K562 (cell line): ENCODE measurements at regions not wholly inside any gene's neighbourhood (a gene's known extent, or its start where the extent isn't known, plus 50 kb on each side); places are given as distances from the start of the nearest gene placed in this dataset.

Experiments
- ATF6 ChIP-seq: sonication (generic); formaldehyde crosslinking; IDR thresholded peaks from 2 replicates; pipeline ENCODE4 v1.4.0; 2020; ENCODE audit warnings: mild to moderate bottlenecking, missing genetic modification reagents
- CBX2 ChIP-seq: fragments of 200-600 bp; sonication (generic); IDR thresholded peaks from one replicate; pipeline ENCODE4 v1.6.1; 2012; ENCODE audit warnings: mild to moderate bottlenecking, low read length, inconsistent platforms; ENCODE audit not compliant: insufficient read depth, poor library complexity, severe bottlenecking
- CTCF ChIP-seq, 3 experiments: IDR thresholded peaks in 2 of 3; conservative IDR thresholded peaks in 1 of 3; 2 replicates each; pipeline ENCODE4 v1.5.1; 2011 to 2012; ENCODE audit warnings: low read length in 3 of 3, mild to moderate bottlenecking in 3 of 3, control low read depth in 2 of 3, improper control_type of control experiment in 1 of 3, inconsistent platforms in 1 of 3, low read depth in 1 of 3, mixed read lengths in 1 of 3, moderate library complexity in 1 of 3; ENCODE audit not compliant: insufficient read depth in 2 of 3
- HDGF ChIP-seq: fragments of 450-650 bp; IDR thresholded peaks from 2 replicates; pipeline ENCODE4 v1.6.1; 2016
- MEF2A ChIP-seq: IDR thresholded peaks from 2 replicates; pipeline ENCODE4 v1.6.1; 2011; ENCODE audit warnings: low read depth, mild to moderate bottlenecking, low read length, moderate library complexity; ENCODE audit not compliant: control insufficient read depth
- PATZ1 ChIP-seq: fragments of 250-450 bp; sonication (Bioruptor Pico); IDR thresholded peaks from 2 replicates; pipeline ENCODE4 v1.5.0; 2020; ENCODE audit warnings: mild to moderate bottlenecking, borderline replicate concordance
- TAF1 ChIP-seq: IDR thresholded peaks from 2 replicates; pipeline ENCODE4 v1.6.1; 2011; ENCODE audit warnings: mild to moderate bottlenecking, low read length, moderate library complexity; ENCODE audit not compliant: insufficient read depth, control insufficient read depth, severe bottlenecking; ENCODE audit errors: extremely low read depth
- TF ChIP-seq, protein P1 (sequence below): fragments of 250-450 bp; sonication (Bioruptor Pico); IDR thresholded peaks from 2 replicates; pipeline ENCODE4 v1.4.0; 2020; ENCODE audit warnings: mild to moderate bottlenecking, moderate library complexity

- no peak for TF ChIP-seq HDGF
- TF ChIP-seq, protein P1, sequence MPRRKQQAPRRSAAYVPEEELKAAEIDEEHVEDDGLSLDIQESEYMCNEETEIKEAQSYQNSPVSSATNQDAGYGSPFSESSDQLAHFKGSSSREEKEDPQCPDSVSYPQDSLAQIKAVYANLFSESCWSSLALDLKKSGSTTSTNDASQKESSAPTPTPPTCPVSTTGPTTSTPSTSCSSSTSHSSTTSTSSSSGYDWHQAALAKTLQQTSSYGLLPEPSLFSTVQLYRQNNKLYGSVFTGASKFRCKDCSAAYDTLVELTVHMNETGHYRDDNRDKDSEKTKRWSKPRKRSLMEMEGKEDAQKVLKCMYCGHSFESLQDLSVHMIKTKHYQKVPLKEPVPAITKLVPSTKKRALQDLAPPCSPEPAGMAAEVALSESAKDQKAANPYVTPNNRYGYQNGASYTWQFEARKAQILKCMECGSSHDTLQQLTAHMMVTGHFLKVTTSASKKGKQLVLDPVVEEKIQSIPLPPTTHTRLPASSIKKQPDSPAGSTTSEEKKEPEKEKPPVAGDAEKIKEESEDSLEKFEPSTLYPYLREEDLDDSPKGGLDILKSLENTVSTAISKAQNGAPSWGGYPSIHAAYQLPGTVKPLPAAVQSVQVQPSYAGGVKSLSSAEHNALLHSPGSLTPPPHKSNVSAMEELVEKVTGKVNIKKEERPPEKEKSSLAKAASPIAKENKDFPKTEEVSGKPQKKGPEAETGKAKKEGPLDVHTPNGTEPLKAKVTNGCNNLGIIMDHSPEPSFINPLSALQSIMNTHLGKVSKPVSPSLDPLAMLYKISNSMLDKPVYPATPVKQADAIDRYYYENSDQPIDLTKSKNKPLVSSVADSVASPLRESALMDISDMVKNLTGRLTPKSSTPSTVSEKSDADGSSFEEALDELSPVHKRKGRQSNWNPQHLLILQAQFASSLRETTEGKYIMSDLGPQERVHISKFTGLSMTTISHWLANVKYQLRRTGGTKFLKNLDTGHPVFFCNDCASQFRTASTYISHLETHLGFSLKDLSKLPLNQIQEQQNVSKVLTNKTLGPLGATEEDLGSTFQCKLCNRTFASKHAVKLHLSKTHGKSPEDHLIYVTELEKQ (CRISPR knock-in tag), result no peak
- no peak for TF ChIP-seq CTCF (IDR thresholded peaks at IDR 0.05 in 2 of 3, conservative IDR thresholded peaks at IDR 0.05 in 1 of 3; ENCODE audit: insufficient read depth in 2 of 3, low read depth in 1 of 3, low read length in 3 of 3)
- TF ChIP-seq ATF6 (CRISPR knock-in tag), result no peak
- no peak for TF ChIP-seq TAF1
- no peak for TF ChIP-seq MEF2A
- no peak for TF ChIP-seq CBX2
- no peak for TF ChIP-seq PATZ1 (CRISPR knock-in tag)
Observed at GRCh38 chr2:151033271-151034248, 228.1 kb downstream of the RBM43 start.
